SJSA1 (cell line): ENCODE measurements at regions not wholly inside any gene's neighbourhood (a gene's known extent, or its start where the extent isn't known, plus 50 kb on each side); places are given as distances from the start of the nearest gene placed in this dataset.
"Not testable (repeated sequence)": the region's sequence is repeated elsewhere in the genome, so short reads cannot be mapped to it uniquely, and the experiment has no call there.

Source experiments
- DNase-seq, 2 experiments: peaks; one replicate each; pipeline ENCODE4 v3.0.0-alpha.2; 2015 to 2020; ENCODE audit warnings: low spot score in 2 of 2, low read depth in 1 of 2
- H3K27ac ChIP-seq: fragments of 250-450 bp; sonication (Bioruptor Pico); 2 replicates; pipeline ENCODE4 v1.5.1; 2020; ENCODE audit warnings: mild to moderate bottlenecking, moderate library complexity
- H3K27me3 ChIP-seq: fragments of 250-450 bp; sonication (Bioruptor Pico); replicated peaks from 2 replicates; pipeline ENCODE4 v1.5.1; 2020; ENCODE audit warnings: mild to moderate bottlenecking, moderate library complexity
- H3K36me3 ChIP-seq: fragments of 250-450 bp; sonication (Bioruptor Pico); 2 replicates; pipeline ENCODE4 v1.5.1; 2020; ENCODE audit warnings: mild to moderate bottlenecking
- H3K4me1 ChIP-seq: fragments of 250-450 bp; sonication (Bioruptor Pico); replicated peaks from 2 replicates; pipeline ENCODE4 v1.6.1; 2021; ENCODE audit warnings: mild to moderate bottlenecking
- H3K4me3 ChIP-seq: fragments of 250-450 bp; sonication (Bioruptor Pico); 2 replicates; pipeline ENCODE4 v1.5.1; 2020; ENCODE audit warnings: mild to moderate bottlenecking
- H3K9me3 ChIP-seq: fragments of 250-450 bp; sonication (Bioruptor Pico); replicated peaks from 2 replicates; pipeline ENCODE4 v1.5.1; 2020; ENCODE audit warnings: mild to moderate bottlenecking

- Histone ChIP-seq H3K27me3 (no peaks in the 10 kb centered on the region), H3K36me3 (no peaks in the 10 kb centered on the region), H3K27ac (no peak overlapping the region), H3K9me3 (no peaks in the 10 kb centered on the region), H3K4me1 (no peaks in the 10 kb centered on the region), H3K4me3 (no peak overlapping the region)
- no peak for DNase-seq
These were observed 74.7 kb upstream of the ITGB1 start for GRCh38 chr10:33032654-33033151.

GRCh38 chr10:33031815-33032653 lies 74.0 kb upstream of the ITGB1 start:
- Histone ChIP-seq H3K27ac (no peak overlapping the region), H3K4me1 (no peaks in the 10 kb centered on the region), H3K36me3 (no peaks in the 10 kb centered on the region), H3K9me3 (no peaks in the 10 kb centered on the region), H3K27me3 (no peaks in the 10 kb centered on the region), H3K4me3 (no peak overlapping the region)
- no peak for DNase-seq

GRCh38 chr10:33031171-33031570 lies 73.1 kb upstream of the ITGB1 start:
- Histone ChIP-seq H3K27me3 (no peaks in the 10 kb centered on the region), H3K4me3 (no peak overlapping the region), H3K27ac (no peak overlapping the region), H3K4me1 (no peaks in the 10 kb centered on the region), H3K36me3 (no peaks in the 10 kb centered on the region), H3K9me3 (no peaks in the 10 kb centered on the region)
- DNase-seq = no peak

- H3K27me3 ChIP-seq, DNase-seq, H3K27ac ChIP-seq, H3K4me1 ChIP-seq, H3K4me3 ChIP-seq, H3K36me3 ChIP-seq, H3K9me3 ChIP-seq: not testable (repeated sequence)
These were observed 70.5 kb upstream of the ITGB1 start for GRCh38 chr10:33028515-33028914.

- no peaks in the 10 kb centered on the region for H3K4me1 ChIP-seq
- H3K27ac ChIP-seq = no peak overlapping the region
- H3K9me3 ChIP-seq = no peaks in the 10 kb centered on the region
These were observed 69.1 kb upstream of the ITGB1 start for GRCh38 chr10:33027088-33027487.

GRCh38 chr10:33026422-33026821 lies 68.4 kb upstream of the ITGB1 start:
- no peaks in the 10 kb centered on the region for H3K27me3 ChIP-seq
- no peak overlapping the region for H3K4me3 ChIP-seq
- no peaks in the 10 kb centered on the region for H3K9me3 ChIP-seq
- H3K4me1 ChIP-seq = no peaks in the 10 kb centered on the region
- no peak for DNase-seq
- H3K27ac ChIP-seq = no peak overlapping the region
- H3K36me3 ChIP-seq = no peaks in the 10 kb centered on the region

More at GRCh38 chr10:33027088-33027487, 69.1 kb upstream of the ITGB1 start:
- Histone ChIP-seq H3K27me3 (no peaks in the 10 kb centered on the region), H3K4me3 (no peak overlapping the region), H3K36me3 (no peaks in the 10 kb centered on the region)
- DNase-seq = no peak

GRCh38 chr10:33025910-33026309 lies 67.9 kb upstream of the ITGB1 start:
- Histone ChIP-seq H3K27me3 (no peaks in the 10 kb centered on the region), H3K4me1 (no peaks in the 10 kb centered on the region), H3K36me3 (no peaks in the 10 kb centered on the region), H3K27ac (no peak overlapping the region), H3K9me3 (no peaks in the 10 kb centered on the region), H3K4me3 (no peak overlapping the region)
- no peak for DNase-seq

GRCh38 chr10:33025039-33025438 lies 67.0 kb upstream of the ITGB1 start:
- Histone ChIP-seq H3K27ac (no peak overlapping the region), H3K9me3 (no peaks in the 10 kb centered on the region), H3K4me1 (no peaks in the 10 kb centered on the region), H3K4me3 (no peak overlapping the region), H3K36me3 (no peaks in the 10 kb centered on the region), H3K27me3 (no peaks in the 10 kb centered on the region)
- no peak for DNase-seq

GRCh38 chr10:33022691-33023090 lies 64.7 kb upstream of the ITGB1 start:
- no peaks in the 10 kb centered on the region for H3K4me1 ChIP-seq
- H3K4me3 ChIP-seq = no peak overlapping the region
- no peaks in the 10 kb centered on the region for H3K9me3 ChIP-seq
- no peaks in the 10 kb centered on the region for H3K27me3 ChIP-seq
- no peak for DNase-seq
- H3K36me3 ChIP-seq = no peaks in the 10 kb centered on the region
- no peak overlapping the region for H3K27ac ChIP-seq

- Histone ChIP-seq H3K4me1 (no peaks in the 10 kb centered on the region), H3K9me3 (no peaks in the 10 kb centered on the region), H3K27ac (no peak overlapping the region), H3K4me3 (no peak overlapping the region), H3K36me3 (no peaks in the 10 kb centered on the region), H3K27me3 (no peaks in the 10 kb centered on the region)
- no peak for DNase-seq
These were observed 64.1 kb upstream of the ITGB1 start for GRCh38 chr10:33022090-33022489.

GRCh38 chr10:33016988-33017387 lies 59.0 kb upstream of the ITGB1 start:
- no peaks in the 10 kb centered on the region for H3K27me3 ChIP-seq
- peaks cover 3% of the 10 kb centered on the region for H3K4me1 ChIP-seq
- H3K9me3 ChIP-seq = no peaks in the 10 kb centered on the region
- no peak for DNase-seq
- H3K4me3 ChIP-seq = no peak overlapping the region
- H3K36me3 ChIP-seq = no peaks in the 10 kb centered on the region
- H3K27ac ChIP-seq = no peak overlapping the region

GRCh38 chr10:33015761-33016547 lies 57.9 kb upstream of the ITGB1 start:
- Histone ChIP-seq H3K4me1 (peaks cover 13% of the 10 kb centered on the region), H3K27me3 (no peaks in the 10 kb centered on the region), H3K27ac (no peak overlapping the region), H3K9me3 (no peaks in the 10 kb centered on the region), H3K36me3 (no peaks in the 10 kb centered on the region), H3K4me3 (no peak overlapping the region)
- DNase-seq = peak in 1 of 2 experiments; percentile 37

GRCh38 chr10:33013331-33013730 lies 55.3 kb upstream of the ITGB1 start:
- H3K4me3 ChIP-seq, H3K27me3 ChIP-seq, H3K36me3 ChIP-seq, DNase-seq, H3K9me3 ChIP-seq, H3K27ac ChIP-seq: not testable (repeated sequence)
- peaks cover 34% of the 10 kb centered on the region for H3K4me1 ChIP-seq

GRCh38 chr10:33012306-33012705 lies 54.3 kb upstream of the ITGB1 start:
- Histone ChIP-seq H3K4me1 (peaks cover 34% of the 10 kb centered on the region), H3K4me3 (no peak overlapping the region), H3K36me3 (no peaks in the 10 kb centered on the region), H3K27me3 (no peaks in the 10 kb centered on the region), H3K9me3 (no peaks in the 10 kb centered on the region), H3K27ac (no peak overlapping the region)
- DNase-seq = no peak
